Esophagus muscularis mucosa (tissue), 4 donors: ENCODE measurements at regions not wholly inside any gene's neighbourhood (a gene's known extent, or its start where the extent isn't known, plus 50 kb on each side); places are given as distances from the start of the nearest gene placed in this dataset.

ENCODE experiments used
- CTCF ChIP-seq, 3 experiments: fragments of 200-600 bp in 2 of 3; fragments of 450-650 bp in 1 of 3; sonication (generic) in 2 of 3; IDR thresholded peaks; one replicate each; pipeline ENCODE4 v1.5.1; 2017 to 2019; ENCODE audit warnings: antibody characterized with exemption in 3 of 3, mild to moderate bottlenecking in 2 of 3, moderate library complexity in 1 of 3
- EP300 ChIP-seq: sonication (generic); formaldehyde crosslinking; IDR thresholded peaks from one replicate; pipeline ENCODE4 v1.6.1; 2017; ENCODE audit warnings: antibody characterized with exemption
- POLR2A ChIP-seq: fragments of 450-650 bp; IDR thresholded peaks from one replicate; pipeline ENCODE4 v1.6.1; 2017; ENCODE audit warnings: antibody characterized with exemption, moderate library complexity, mild to moderate bottlenecking, low read depth
- POLR2AphosphoS5 ChIP-seq, 2 donors: sonication (generic); formaldehyde crosslinking; IDR thresholded peaks; one replicate each; pipeline ENCODE4 v1.6.1; 2017; ENCODE audit warnings: antibody characterized with exemption in 2 of 2

- TF ChIP-seq POLR2A: no peak
- TF ChIP-seq CTCF (IDR thresholded peaks at IDR 0.05): no peak
- TF ChIP-seq EP300: no peak
- TF ChIP-seq POLR2AphosphoS5 (IDR thresholded peaks at IDR 0.05): no peak
Observed at GRCh38 chr12:124077701-124078100, 104.7 kb downstream of the ZNF664 start.
